Amniotic stem cell (primary cell): ENCODE measurements at regions not wholly inside any gene's neighbourhood (a gene's known extent, or its start where the extent isn't known, plus 50 kb on each side); places are given as distances from the start of the nearest gene placed in this dataset.

ENCODE experiments used
- DNase-seq: peaks from one replicate; lab custom pipeline; 2025; lab: John Stamatoyannopoulos, UW

DNA sequence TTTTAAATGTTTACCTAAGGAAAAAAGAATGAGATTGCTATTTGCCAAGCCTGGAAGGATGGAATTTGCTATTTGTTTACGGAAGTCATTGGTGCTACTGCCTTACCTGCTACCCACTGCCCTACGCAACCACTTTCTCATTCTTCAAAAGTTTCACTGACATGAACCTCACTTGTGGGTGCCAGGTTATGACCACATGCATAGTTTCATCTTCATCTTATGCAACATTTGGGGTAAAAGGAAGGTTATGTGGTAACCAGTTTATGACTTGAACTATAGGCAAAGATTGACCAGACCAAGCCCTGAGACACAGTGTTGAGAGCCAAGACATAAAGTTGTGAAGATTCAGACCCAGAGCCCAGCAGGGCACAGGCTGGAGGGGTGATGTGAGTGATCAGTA is 142.5 kb downstream of the LACC1 start:
- no peak for DNase-seq

DNA sequence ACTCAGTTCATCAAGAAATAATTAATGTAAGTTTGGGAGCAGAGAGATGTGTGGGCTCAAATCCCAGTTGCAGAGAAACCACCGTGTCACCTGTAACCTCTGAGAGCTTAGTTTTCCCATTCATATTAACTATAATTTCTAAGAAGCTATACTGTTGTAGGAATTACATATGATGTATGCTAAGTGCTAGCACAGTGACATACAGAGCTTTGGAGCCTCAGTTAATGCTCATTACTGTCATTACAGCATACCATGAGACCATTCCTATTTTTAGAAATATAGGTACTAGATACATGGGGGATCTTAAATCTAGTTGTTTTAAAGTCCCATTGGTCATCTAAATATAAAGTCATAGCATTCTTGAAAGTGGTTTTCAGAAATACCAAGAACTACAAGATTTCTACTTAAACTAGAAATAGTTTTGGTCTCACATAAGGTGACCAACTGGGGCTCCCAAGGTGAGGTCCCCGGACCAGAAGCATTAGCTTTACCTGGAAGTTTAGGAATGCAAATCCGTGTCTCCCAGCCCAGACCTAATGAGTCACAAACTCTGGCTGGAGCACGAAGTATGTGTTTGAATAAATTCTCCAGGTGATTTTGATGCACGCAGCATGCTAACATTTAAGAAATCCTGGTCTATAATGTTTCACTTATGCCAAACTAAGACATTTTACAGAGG is 144.6 kb downstream of the LACC1 start:
- no peak for DNase-seq

DNA sequence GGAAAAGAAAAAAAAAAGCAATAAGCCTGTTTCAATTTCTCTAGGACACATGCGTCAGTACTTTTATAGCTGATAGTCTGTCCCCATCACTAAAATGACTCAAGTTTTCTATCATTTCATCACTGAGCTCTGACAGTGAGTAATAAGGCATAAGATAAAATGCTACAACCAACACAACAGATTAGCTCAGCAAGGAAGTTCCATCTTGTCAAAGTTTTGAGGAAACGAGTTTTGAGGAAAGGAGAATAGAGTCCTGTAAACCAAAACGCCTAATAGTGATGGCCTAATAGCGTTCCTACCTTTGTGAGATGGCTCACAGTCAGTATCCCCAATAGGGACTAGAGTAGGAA is 145.1 kb downstream of the LACC1 start:
- no peak for DNase-seq

DNA sequence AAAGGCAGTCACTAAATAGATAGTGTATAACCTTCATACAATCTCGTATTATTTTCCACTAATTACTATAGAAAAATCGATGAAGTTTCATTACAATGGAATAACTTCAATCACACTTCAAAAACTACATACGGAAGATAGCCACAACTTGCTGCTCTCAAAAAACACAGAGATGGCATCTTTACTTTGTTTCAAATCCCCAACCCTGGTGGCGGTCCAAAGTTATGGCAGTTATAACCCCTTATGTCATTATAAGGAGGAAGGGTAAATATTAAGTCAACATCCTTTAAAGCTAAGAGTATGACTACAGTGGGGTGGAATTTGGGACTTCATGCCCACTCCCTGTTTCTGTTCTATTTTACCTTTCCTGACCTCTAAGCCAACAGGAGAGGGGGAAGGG is 146.5 kb downstream of the LACC1 start:
- no peak for DNase-seq

DNA sequence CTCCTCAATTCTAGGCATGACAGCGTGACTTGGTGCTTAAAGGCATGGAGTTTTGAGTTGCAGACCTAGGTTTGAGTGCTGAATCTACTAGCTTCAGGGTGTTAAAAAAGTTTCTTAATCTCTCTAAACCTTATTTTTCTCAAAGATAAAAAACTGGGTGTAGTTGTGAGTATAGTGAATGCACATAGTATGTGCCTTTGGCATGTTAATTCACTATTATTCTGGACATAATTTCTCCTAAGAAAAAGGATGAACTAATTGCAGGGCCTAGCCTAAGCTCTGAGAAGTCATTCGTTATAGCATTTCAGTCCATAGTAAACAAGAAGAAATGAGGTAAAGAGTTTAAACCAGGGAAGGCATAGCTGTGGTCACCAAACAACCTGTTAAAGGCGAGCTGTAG is 149.0 kb downstream of the LACC1 start:
- no peak for DNase-seq

DNA sequence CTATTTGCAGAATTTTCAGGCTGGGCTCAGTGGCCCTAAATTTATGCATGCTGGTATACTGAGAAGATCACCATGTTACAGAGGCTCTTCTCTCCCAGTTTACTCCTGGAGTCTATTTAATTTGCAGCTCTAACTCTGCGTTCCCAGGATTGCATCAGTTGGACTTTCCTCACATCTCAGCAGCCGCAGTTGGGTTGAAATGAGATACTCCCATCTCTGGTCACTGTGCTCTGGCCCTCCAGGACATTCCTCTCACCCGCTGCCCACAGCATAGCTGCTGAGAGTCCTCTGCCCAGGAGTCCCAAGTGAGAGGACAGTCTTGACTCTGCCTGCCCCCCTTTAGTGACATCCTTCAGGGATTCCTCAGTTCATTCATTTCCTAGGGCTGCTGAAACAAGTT is 150.9 kb downstream of the LACC1 start:
- no peak for DNase-seq

DNA sequence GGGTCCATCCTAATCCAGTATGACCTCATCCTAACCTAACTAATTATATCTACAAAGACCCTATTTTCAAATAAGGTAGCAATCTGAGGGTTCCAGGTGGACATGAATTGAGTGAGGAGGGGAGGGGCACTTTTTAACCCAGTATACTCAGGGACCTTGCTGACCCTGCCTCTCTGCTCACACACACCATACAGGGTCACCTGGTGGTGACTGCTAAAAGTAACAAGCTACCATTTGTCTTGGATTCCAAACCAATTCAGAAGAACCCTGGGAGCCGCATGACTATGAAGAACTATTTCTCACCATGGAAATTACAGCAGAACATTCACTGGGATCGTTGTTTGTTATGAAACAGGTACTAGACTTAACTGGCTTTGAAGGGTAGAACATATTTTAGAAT is 151.9 kb downstream of the LACC1 start:
- no peak for DNase-seq

DNA sequence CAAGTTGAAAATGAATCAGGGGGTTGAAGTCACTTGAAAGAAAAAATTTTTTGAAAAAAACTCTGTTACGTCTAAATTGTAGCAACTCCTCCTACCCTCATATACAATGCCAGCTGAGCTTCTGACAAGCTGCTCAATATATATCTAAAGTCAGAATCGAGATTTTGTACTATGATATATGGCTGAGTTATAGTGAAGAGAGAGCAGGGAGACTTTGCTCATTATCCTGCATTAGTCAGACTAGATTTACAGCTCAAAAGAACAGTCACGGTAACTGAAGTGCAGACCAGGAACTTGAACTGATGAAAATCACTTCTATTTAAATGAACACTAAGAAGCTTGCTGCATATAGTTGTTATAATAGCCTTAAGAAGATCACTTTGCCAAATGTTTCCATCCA is 153.1 kb downstream of the LACC1 start:
- DNase-seq: no peak

DNA sequence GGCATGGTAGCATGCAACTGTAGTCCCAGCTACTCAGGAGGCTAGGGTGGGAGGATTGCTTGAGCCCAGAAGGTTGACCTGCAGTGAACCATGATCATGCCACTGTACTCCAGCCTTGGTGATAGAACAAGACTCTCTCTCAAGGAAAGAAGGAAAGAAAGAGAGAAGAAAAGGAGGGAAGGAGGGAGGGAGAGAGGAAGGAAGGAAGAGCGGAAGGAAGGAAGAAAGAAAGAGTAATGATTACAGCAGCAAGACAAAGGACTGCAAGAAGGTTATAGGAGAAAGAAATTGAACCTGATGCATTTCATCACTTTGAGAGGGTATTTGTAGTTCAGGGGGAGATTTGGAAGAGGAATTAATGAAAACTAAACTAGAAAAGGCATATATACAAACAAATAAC is 155.7 kb downstream of the LACC1 start:
- DNase-seq: no peak

DNA sequence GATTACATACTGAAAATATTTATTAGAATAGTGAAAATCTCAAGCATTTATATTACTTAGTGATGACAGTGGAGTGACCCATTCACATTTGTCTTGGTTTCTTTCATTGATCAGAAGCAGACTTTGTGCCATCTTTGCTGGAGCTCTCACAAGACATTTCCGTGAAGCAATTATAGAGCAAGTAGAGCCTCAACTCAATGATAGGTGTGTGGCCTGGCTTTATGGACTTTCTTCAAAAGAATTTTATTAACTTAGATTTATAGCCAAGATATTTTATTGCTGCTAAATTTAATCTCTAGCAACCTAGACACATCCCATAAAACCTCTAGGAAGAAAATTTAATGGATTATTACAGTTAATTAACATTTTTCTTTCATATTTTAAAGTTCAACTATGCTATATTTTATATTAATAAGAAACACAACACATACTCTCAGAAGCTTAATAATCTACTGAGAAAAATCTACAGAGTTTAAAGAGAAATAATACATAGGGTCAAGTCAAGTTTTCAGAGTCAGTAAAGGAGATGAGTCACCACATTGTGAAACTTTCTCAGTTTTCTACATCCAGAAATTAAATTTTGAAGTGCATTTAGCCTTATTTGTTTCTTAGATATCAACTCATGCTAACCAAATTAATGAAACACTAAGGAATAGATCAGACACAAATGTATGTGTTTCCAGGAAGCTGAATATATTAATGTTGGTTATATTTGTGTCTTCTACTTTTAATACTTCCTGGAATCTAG is 160.5 kb downstream of the LACC1 start:
- DNase-seq: no peak

DNA sequence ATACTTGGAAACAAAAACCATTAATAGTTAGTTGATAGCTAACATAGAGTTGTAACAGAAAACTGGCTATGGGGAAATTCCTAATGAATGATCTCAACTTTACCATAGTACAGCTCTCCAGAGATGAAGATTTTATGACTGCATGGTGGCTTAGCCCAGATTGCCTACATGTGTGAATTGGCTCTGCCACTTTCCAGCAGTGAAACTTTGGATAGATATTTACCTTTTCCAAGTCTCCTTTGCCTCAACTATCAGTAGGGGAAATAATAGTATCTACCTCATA is 161.1 kb downstream of the LACC1 start:
- no peak for DNase-seq

DNA sequence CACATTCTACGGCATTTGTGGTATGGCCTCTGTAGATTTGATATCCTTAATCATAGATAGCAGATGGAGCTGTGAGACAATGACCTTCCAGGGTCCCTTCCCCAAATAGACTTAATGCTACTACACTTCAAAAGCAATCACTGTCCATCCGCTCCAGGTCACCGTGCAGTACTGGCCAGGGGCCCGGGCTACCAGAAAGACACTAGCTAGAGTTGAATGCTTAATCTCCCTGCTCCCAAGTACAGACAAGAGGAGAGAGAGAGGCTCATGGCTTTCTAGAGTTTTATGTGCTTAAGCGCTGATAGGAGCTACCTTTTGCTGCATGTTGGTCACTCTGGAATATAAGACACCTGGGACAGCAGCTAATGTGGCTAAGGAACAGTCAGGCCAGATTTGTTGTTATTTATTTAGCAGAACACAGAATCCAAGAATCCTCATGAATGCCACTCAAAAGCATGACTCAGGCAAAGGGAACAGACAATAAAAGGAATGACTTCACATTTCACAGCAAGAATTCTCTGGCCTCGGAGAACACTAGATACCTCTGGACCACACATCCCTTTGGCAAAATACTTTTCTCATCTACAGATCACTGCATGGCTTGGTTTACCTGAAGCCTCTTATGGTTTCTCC is 165.0 kb downstream of the LACC1 start:
- no peak for DNase-seq

DNA sequence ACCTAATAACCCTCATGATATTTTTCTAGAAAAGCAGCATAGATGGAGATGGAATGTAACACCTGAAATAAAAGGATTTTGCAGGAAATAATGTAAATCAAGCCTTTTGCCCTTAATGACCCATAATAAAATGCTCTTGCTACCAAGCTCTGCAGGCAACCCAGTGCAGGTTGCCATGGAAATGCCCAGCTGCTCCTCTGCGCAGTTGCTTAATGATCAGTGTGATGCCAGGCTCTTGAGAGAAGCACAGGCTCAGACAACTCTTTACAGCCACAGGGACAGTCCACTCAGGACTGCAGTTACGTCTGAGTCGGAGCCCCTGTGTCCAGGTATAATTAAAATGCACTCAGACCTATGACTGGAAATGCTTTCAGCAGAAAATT is 165.5 kb downstream of the LACC1 start:
- DNase-seq: no peak

DNA sequence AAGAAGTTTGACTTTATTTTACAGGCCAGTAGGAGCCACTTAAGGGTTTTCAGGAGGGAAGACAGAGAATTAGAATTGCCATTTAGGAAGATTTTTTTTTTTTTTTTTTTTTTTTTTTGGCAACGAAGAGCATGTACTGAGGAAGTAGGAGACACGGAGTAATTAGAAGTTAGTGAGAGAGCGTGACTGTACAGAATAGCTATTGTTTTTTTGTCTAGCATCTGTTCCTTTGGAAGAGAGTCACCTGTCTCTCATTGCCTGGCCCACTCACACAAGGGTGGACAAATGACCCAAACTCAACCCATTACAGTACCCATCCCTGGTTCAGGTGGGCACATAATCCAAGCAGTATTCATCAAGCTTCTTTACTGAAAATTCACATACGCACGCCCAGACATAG is 166.7 kb downstream of the LACC1 start:
- no peak for DNase-seq

DNA sequence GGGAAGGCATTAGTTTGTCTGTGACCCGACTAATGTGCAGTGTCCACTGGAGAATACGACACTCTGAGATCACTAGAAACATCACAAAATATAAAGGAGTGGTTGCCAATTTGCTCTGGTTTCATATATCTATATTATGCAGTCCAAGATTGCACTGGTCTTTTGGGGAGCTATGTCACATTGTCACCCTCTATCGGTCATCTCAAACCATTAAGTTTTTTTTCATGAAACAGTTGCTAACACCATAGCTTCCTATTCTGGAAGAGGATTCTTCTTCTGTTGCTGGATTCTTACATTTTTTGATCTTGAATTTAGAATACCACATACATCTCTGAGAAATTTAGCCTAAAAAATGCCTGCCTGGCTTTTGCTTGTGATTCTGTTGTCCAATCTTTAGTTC is 168.6 kb downstream of the LACC1 start:
- no peak for DNase-seq

DNA sequence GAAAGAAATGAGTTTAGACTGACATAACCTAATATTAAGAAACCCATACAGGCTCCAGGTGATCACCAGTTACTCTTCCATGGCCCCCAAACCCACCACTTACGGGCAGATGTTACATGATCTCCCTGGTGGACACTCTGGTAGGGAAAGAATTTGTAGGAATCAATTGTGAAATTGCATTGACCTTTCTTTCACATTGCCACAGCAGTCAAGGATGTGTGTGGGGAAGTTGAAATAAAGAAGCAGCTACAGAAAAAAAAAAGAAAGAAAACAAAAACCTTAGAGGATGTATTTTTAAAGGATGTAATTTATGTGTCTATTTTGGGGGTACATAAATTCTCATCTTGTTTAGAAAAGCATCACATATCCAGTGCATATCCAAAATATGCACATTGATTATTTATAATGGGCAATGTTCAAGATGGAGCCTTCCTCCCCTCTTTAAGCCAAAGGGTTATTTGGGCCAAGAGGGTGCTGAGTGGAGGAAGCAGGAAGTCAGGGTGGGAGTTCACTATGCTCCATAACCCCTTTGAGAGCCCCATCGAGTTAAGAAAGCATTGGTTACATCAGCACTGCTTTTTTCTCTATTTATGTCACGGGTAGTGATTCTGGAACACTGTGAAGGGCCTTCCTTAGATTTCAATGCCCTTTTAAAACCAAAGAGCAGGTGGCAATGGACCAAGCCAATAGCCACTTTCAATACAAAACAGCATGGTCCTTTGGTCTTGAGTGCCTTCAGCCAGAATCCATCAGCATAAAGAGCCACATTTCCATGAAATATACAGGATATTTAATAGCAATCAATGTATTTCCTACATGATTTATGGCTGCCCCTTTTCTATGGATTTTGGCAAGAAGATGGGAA is 169.6 kb downstream of the LACC1 start:
- DNase-seq: no peak

DNA sequence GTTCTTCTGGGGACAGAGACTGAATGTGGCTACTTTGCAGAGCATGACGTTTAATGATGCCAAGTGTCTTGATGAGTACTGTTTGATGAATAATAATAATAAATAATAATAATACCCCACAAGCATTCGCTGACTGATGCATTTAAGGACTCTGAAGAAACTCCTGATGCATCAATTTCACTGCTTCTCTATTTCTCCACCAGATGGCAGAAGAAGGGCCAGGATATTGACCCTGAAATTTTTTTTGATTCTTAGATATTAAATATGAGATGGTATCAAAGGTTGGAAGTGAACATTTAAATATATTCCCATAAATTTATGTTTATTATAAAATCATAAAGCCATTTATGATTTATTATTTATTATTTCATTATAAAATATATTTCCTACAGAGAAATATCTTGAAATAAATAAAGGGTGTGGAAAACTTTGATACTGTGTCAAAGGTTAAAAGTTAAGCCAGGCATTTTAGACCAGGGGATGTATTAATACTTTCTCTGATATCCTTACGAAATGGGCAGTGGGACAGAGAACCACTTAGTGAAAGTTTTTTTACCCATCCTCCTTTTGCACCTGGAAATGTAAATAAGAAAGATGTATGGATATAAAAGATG is 170.9 kb downstream of the LACC1 start:
- DNase-seq: peak; percentile 11

DNA sequence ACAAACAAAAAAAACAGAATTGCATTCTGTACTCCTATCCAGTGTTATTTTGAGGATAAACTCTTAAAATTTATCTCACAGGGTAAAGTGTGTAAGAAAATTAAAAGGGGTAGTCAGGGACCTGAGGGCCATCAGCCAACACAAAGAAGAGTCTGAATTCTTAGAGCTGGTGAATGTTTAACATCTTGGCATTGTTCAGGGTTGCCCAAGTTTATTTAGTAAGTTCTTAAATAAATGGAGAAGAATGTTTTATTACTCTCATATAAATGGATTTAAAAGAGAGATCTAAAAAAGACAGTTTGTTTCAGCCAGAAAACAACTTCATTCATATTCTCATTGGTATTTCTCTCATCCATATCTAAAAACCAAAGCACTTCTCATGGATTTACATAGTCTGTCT is 171.7 kb downstream of the LACC1 start:
- DNase-seq: no peak

DNA sequence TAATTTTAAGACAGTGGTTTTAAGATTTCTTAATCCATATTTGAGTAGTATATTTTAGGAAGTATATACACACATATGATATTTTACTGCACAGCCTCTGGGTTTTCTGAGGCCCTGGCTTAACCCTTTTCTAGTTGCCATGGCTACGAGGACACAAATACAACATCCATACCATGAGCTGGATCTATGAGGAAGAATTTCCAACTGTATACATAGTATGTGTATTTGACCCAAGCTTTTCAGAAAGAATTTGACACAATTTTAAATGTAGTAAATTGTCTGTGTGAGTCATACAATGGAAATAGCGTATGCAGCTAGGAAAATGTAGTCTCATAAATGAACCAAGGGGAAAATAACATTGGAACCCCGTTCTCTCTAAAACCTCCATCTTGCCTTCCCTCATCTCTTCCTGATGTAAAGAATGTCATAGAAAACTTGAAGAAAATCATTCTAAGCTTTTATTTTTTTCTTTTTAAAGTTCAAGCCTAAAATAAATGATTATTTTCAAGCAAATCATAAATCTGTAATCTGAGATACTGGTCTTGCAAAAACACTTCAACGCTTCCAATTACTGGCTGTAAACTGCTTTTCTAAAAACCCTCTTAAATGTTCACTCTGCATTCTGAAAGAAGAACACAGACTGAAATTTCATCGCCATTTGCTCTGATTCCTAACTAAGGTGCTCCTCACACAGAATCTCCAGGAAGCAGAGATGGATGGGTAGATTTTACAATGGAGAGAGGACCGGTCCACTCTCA is 172.4 kb downstream of the LACC1 start:
- no peak for DNase-seq

DNA sequence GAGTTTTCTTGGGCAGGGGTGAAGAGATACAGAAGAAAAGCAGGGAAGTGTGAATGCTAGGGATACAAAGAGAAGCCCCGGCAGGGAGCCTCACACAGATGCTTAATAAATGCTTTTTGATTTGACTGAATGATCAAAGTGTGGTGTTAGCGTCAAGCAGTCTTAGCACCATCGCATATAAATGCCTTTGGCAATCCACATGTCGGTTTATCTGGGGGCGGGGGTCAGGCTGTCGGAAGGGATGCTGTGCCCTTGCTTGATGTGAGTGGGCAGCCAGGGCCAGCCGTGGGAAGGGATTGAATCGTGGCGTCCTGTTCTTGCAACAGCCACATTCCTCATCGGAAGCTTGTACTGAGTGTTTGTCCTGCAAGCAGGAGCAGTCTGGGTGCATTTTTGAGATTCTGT is 173.1 kb downstream of the LACC1 start:
- DNase-seq: peak; percentile 22

DNA sequence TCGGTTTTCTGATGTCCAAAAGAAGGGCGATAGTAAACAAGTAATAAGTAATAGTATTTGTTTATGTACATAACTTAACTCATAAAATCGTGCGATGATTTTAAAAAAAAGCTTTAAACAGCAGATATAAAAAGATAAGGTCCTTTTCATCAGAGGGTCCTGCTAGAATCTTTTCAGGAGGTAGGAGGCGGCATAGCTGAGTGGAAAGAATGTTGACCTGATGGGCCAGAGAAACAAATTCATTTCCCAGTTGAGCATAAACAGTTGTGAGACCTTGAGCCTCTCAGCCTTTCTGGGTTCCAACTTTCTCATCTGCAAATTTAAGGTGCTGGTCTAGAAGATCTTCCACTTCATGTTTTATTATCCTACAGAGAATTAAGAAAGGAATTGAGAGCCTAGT is 173.5 kb downstream of the LACC1 start:
- DNase-seq: no peak

DNA sequence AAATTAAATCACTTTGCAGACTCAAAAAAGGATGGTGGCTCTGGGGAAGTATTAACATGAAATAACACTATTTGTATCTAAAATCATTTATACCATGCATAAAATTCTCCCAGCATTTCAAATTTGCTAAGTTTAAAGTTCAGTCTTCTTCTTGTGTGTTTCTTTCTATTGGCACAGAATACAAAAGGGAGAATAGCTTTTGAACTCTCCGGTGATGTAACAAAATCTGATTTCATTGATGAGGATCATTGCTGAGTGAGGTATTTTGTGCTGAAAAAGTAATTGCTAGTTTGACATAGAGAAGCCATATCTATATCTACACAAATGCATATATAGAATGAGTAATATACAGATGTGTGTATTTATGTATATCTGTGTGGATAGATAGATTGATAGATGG is 174.8 kb downstream of the LACC1 start:
- no peak for DNase-seq
